Neural cell (in vitro differentiated cells): ENCODE measurements at regions not wholly inside any gene's neighbourhood (a gene's known extent, or its start where the extent isn't known, plus 50 kb on each side); places are given as distances from the start of the nearest gene placed in this dataset.
A peak's percentile ranks its signal among the peaks of the same experiment; 100 is the strongest.

Experiments used
- EP300 ChIP-seq: fragments of 450-650 bp; conservative IDR thresholded peaks from 2 replicates; pipeline ENCODE4 v1.6.1; 2014; ENCODE audit warnings: antibody characterized with exemption, mild to moderate bottlenecking, moderate library complexity; ENCODE audit not compliant: poor library complexity, severe bottlenecking
- EZH2 ChIP-seq: fragments of 200-600, 300-800 bp; shearing (Covaris generic), sonication (generic); IDR thresholded peaks from 2 replicates; pipeline ENCODE4 v1.6.1; 2014; ENCODE audit warnings: antibody characterized with exemption, low read length, borderline replicate concordance, mild to moderate bottlenecking; ENCODE audit not compliant: insufficient read depth, poor library complexity, severe bottlenecking
- POLR2AphosphoS5 ChIP-seq: IDR thresholded peaks from 2 replicates; pipeline ENCODE4 v1.6.1; 2012
- TF ChIP-seq, protein P1 (sequence below): fragments of 450-650 bp; IDR thresholded peaks from 2 replicates; pipeline ENCODE4 v1.5.1; 2014; ENCODE audit warnings: antibody characterized with exemption, mild to moderate bottlenecking, moderate library complexity; ENCODE audit not compliant: poor library complexity, severe bottlenecking
- TF ChIP-seq, protein P2 (sequence below): IDR thresholded peaks from 2 replicates; pipeline ENCODE4 v1.6.1; 2012; ENCODE audit warnings: borderline replicate concordance

DNA sequence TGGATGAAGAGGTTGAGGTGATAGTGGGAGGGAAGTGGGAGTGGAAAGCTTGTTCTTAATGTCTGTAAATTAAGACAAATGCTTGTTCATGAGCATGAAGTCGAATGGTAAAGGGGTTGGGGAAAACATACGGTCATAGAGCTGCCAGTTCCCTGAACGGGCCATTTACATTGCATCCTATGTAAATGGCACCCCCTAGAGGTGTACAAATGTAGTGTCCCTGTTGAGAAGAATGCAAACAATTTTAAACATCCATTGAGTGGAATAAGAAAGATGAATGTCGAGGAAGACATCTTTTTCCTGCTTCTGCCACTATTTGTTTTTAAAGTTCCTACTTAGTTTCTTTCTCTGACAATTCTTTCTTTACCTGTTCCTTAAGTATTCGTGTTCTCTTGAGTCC lies 155.7 kb downstream of the RDH14 start:
- TF ChIP-seq, protein P1, sequence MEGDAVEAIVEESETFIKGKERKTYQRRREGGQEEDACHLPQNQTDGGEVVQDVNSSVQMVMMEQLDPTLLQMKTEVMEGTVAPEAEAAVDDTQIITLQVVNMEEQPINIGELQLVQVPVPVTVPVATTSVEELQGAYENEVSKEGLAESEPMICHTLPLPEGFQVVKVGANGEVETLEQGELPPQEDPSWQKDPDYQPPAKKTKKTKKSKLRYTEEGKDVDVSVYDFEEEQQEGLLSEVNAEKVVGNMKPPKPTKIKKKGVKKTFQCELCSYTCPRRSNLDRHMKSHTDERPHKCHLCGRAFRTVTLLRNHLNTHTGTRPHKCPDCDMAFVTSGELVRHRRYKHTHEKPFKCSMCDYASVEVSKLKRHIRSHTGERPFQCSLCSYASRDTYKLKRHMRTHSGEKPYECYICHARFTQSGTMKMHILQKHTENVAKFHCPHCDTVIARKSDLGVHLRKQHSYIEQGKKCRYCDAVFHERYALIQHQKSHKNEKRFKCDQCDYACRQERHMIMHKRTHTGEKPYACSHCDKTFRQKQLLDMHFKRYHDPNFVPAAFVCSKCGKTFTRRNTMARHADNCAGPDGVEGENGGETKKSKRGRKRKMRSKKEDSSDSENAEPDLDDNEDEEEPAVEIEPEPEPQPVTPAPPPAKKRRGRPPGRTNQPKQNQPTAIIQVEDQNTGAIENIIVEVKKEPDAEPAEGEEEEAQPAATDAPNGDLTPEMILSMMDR: peak; percentile 37
- TF ChIP-seq POLR2AphosphoS5 (no peak), EP300 (no peak), EZH2 (no peak)
- TF ChIP-seq, protein P2, sequence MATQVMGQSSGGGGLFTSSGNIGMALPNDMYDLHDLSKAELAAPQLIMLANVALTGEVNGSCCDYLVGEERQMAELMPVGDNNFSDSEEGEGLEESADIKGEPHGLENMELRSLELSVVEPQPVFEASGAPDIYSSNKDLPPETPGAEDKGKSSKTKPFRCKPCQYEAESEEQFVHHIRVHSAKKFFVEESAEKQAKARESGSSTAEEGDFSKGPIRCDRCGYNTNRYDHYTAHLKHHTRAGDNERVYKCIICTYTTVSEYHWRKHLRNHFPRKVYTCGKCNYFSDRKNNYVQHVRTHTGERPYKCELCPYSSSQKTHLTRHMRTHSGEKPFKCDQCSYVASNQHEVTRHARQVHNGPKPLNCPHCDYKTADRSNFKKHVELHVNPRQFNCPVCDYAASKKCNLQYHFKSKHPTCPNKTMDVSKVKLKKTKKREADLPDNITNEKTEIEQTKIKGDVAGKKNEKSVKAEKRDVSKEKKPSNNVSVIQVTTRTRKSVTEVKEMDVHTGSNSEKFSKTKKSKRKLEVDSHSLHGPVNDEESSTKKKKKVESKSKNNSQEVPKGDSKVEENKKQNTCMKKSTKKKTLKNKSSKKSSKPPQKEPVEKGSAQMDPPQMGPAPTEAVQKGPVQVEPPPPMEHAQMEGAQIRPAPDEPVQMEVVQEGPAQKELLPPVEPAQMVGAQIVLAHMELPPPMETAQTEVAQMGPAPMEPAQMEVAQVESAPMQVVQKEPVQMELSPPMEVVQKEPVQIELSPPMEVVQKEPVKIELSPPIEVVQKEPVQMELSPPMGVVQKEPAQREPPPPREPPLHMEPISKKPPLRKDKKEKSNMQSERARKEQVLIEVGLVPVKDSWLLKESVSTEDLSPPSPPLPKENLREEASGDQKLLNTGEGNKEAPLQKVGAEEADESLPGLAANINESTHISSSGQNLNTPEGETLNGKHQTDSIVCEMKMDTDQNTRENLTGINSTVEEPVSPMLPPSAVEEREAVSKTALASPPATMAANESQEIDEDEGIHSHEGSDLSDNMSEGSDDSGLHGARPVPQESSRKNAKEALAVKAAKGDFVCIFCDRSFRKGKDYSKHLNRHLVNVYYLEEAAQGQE: no peak
